ENCODE measurements at regions not wholly inside any gene's neighbourhood (a gene's known extent, or its start where the extent isn't known, plus 50 kb on each side); places are given as distances from the start of the nearest gene placed in this dataset.

- TF ChIP-seq CTCF (IDR thresholded peaks at IDR 0.05): no peak
- no peak overlapping the region for H3K4me3 ChIP-seq
- peaks cover 0 to 8% of the 10 kb centered on the region in 2 donors for H3K9me3 ChIP-seq
- DNase-seq (ENCODE audit: low spot score in 2 of 2): no peak
- H3K27me3 ChIP-seq: no peaks in the 10 kb centered on the region
- H3K4me1 ChIP-seq: no peaks in the 10 kb centered on the region
- no peaks in the 10 kb centered on the region for H3K36me3 ChIP-seq
- intact Hi-C loops (cut with DNase I): no loop called here
- H3K27ac ChIP-seq: no peak overlapping the region
These were observed 299.3 kb downstream of the BCAT1 start for GRCh38 chr12:24649634-24650033.

GRCh38 chr12:24649209-24649608, 299.7 kb downstream of the BCAT1 start:
- H3K27me3 ChIP-seq: no peaks in the 10 kb centered on the region
- no peaks in the 10 kb centered on the region for H3K4me1 ChIP-seq
- no peak overlapping the region for H3K27ac ChIP-seq
- TF ChIP-seq CTCF (IDR thresholded peaks at IDR 0.05): no peak
- H3K9me3 ChIP-seq: peaks cover 0 to 8% of the 10 kb centered on the region in 2 donors
- DNase-seq (ENCODE audit: low spot score in 2 of 2): no peak
- H3K36me3 ChIP-seq: no peaks in the 10 kb centered on the region
- H3K4me3 ChIP-seq: no peak overlapping the region
- intact Hi-C loops (cut with DNase I): no loop called here

- no peak overlapping the region for H3K4me3 ChIP-seq
- intact Hi-C loops (cut with DNase I): no loop called here
- no peaks in the 10 kb centered on the region for H3K36me3 ChIP-seq
- no peaks in the 10 kb centered on the region for H3K27me3 ChIP-seq
- DNase-seq (ENCODE audit: low spot score in 2 of 2): no peak
- TF ChIP-seq CTCF (IDR thresholded peaks at IDR 0.05): no peak
- no peak overlapping the region for H3K27ac ChIP-seq
- H3K9me3 ChIP-seq: no peaks in the 10 kb centered on the region
- no peaks in the 10 kb centered on the region for H3K4me1 ChIP-seq
These were observed 303.6 kb downstream of the BCAT1 start for GRCh38 chr12:24645254-24645653.

- no peak overlapping the region for H3K27ac ChIP-seq
- intact Hi-C loops (cut with DNase I): no loop called here
- no peaks in the 10 kb centered on the region for H3K27me3 ChIP-seq
- no peaks in the 10 kb centered on the region for H3K4me1 ChIP-seq
- TF ChIP-seq CTCF (IDR thresholded peaks at IDR 0.05): no peak
- no peak overlapping the region for H3K4me3 ChIP-seq
- H3K36me3 ChIP-seq: no peaks in the 10 kb centered on the region
- no peaks in the 10 kb centered on the region for H3K9me3 ChIP-seq
- DNase-seq (ENCODE audit: low spot score in 2 of 2): no peak
These were observed 305.5 kb downstream of the BCAT1 start for GRCh38 chr12:24643120-24644119.

GRCh38 chr12:24639641-24640040, 309.3 kb downstream of the BCAT1 start:
- H3K27me3 ChIP-seq: no peaks in the 10 kb centered on the region
- intact Hi-C loops (cut with DNase I): no loop called here
- no peak for DNase-seq (ENCODE audit: low spot score in 2 of 2)
- no peaks in the 10 kb centered on the region for H3K4me1 ChIP-seq
- no peak overlapping the region for H3K4me3 ChIP-seq
- no peaks in the 10 kb centered on the region for H3K36me3 ChIP-seq
- no peak overlapping the region for H3K27ac ChIP-seq
- TF ChIP-seq CTCF (IDR thresholded peaks at IDR 0.05): no peak
- H3K9me3 ChIP-seq: no peaks in the 10 kb centered on the region

All from ascending aorta (tissue), 2 donors.